ENCODE measurements at regions not wholly inside any gene's neighbourhood (a gene's known extent, or its start where the extent isn't known, plus 50 kb on each side); places are given as distances from the start of the nearest gene placed in this dataset.

DNA sequence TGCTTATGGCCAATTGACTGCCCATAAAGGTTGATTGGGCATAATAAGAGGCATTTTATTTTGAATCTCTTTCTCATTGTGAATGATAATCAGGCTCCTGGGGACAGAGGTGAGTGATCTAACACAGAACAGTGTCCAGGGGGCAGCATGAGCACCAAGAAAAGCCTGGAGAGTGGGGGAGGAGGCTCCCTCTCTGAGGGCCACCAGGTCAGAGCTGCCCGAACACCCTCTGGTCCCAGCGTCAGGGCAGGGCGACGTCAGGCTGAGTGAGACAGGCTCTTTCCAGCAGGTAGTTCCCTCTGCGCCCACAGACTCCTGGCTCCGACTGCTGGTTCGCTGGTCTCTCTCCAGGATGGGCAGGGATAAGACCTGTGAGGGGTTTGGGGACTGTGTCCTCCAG is 250.2 kb upstream of the C1orf174 start:
- TF ChIP-seq, protein P1, sequence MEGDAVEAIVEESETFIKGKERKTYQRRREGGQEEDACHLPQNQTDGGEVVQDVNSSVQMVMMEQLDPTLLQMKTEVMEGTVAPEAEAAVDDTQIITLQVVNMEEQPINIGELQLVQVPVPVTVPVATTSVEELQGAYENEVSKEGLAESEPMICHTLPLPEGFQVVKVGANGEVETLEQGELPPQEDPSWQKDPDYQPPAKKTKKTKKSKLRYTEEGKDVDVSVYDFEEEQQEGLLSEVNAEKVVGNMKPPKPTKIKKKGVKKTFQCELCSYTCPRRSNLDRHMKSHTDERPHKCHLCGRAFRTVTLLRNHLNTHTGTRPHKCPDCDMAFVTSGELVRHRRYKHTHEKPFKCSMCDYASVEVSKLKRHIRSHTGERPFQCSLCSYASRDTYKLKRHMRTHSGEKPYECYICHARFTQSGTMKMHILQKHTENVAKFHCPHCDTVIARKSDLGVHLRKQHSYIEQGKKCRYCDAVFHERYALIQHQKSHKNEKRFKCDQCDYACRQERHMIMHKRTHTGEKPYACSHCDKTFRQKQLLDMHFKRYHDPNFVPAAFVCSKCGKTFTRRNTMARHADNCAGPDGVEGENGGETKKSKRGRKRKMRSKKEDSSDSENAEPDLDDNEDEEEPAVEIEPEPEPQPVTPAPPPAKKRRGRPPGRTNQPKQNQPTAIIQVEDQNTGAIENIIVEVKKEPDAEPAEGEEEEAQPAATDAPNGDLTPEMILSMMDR (IDR thresholded peaks at IDR 0.05), result no peak
- TF ChIP-seq POLR2A (IDR thresholded peaks at IDR 0.05; ENCODE audit: low read depth) (no peak), POLR2AphosphoS5 (IDR thresholded peaks at IDR 0.05) (no peak), EP300 (IDR thresholded peaks at IDR 0.05) (no peak)
